ENCODE measurements at regions not wholly inside any gene's neighbourhood (a gene's known extent, or its start where the extent isn't known, plus 50 kb on each side); places are given as distances from the start of the nearest gene placed in this dataset.

DNA sequence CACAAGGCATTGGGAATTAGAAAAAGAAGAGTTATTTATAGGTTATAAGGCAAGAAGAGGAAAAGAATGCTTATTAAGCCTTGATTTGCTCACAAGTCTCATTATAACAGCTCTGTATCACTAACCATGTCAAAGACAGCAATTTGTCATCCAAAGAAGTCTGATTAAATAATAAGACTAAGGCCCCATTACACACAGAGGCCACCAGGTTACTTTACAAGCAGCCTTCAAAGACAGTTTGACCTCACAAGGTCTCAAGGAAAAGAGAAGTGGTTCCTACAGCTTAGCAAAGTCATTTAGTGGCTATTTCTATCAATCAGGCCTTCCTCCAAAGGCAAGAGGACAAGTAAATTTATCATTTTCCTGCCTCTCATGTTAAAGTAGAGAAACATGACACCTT is 188.5 kb downstream of the MBD2 start:
- TF ChIP-seq, protein P1, sequence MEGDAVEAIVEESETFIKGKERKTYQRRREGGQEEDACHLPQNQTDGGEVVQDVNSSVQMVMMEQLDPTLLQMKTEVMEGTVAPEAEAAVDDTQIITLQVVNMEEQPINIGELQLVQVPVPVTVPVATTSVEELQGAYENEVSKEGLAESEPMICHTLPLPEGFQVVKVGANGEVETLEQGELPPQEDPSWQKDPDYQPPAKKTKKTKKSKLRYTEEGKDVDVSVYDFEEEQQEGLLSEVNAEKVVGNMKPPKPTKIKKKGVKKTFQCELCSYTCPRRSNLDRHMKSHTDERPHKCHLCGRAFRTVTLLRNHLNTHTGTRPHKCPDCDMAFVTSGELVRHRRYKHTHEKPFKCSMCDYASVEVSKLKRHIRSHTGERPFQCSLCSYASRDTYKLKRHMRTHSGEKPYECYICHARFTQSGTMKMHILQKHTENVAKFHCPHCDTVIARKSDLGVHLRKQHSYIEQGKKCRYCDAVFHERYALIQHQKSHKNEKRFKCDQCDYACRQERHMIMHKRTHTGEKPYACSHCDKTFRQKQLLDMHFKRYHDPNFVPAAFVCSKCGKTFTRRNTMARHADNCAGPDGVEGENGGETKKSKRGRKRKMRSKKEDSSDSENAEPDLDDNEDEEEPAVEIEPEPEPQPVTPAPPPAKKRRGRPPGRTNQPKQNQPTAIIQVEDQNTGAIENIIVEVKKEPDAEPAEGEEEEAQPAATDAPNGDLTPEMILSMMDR (IDR thresholded peaks at IDR 0.05) = no peak
- TF ChIP-seq POLR2AphosphoS5 (IDR thresholded peaks at IDR 0.05) = no peak
- no peak for TF ChIP-seq POLR2A (IDR thresholded peaks at IDR 0.05)
